ENCODE measurements at regions not wholly inside any gene's neighbourhood (a gene's known extent, or its start where the extent isn't known, plus 50 kb on each side); places are given as distances from the start of the nearest gene placed in this dataset.

- Histone ChIP-seq H3K9me3 (ENCODE audit: control insufficient read depth, low read length) (peaks cover 51% of the 10 kb centered on the region), H3K4me3 (ENCODE audit: extremely low read depth, insufficient read depth, low read length, poor library complexity, severe bottlenecking) (no peak overlapping the region), H3K36me3 (ENCODE audit: control insufficient read depth, insufficient read depth, low read length) (no peaks in the 10 kb centered on the region), H3K27ac (ENCODE audit: low read depth, low read length, severe bottlenecking) (no peak overlapping the region), H3K4me1 (ENCODE audit: control insufficient read depth, insufficient read depth, low read length, poor library complexity, severe bottlenecking) (no peaks in the 10 kb centered on the region)
- WGBS, 2 experiments (ENCODE audit: insufficient coverage in 2 of 2): 86 to 89% methylated on average over 10 to 11 of the region's 12 CpGs
Observed at GRCh38 chr1:2859881-2860430, 58.5 kb upstream of the TTC34 start.

GRCh38 chr1:2860476-2861142 is 59.1 kb upstream of the TTC34 start:
- Histone ChIP-seq H3K4me3 (ENCODE audit: extremely low read depth, insufficient read depth, low read length, poor library complexity, severe bottlenecking) (no peak overlapping the region), H3K4me1 (ENCODE audit: control insufficient read depth, insufficient read depth, low read length, poor library complexity, severe bottlenecking) (no peaks in the 10 kb centered on the region), H3K9me3 (ENCODE audit: control insufficient read depth, low read length) (peaks cover 51% of the 10 kb centered on the region), H3K27ac (ENCODE audit: low read depth, low read length, severe bottlenecking) (no peak overlapping the region), H3K36me3 (ENCODE audit: control insufficient read depth, insufficient read depth, low read length) (no peaks in the 10 kb centered on the region)
- WGBS, 2 experiments (ENCODE audit: insufficient coverage in 2 of 2): 87 to 88% methylated on average over 26 to 30 of the region's 30 CpGs

- H3K9me3 ChIP-seq (ENCODE audit: control insufficient read depth, low read length): peaks cover 50% of the 10 kb centered on the region
- WGBS, 2 experiments (ENCODE audit: insufficient coverage in 2 of 2): 78 to 92% methylated on average over 15 to 19 of the region's 19 CpGs
- no peak overlapping the region for H3K4me3 ChIP-seq (ENCODE audit: extremely low read depth, insufficient read depth, low read length, poor library complexity, severe bottlenecking)
- no peak overlapping the region for H3K27ac ChIP-seq (ENCODE audit: low read depth, low read length, severe bottlenecking)
- no peaks in the 10 kb centered on the region for H3K36me3 ChIP-seq (ENCODE audit: control insufficient read depth, insufficient read depth, low read length)
- no peaks in the 10 kb centered on the region for H3K4me1 ChIP-seq (ENCODE audit: control insufficient read depth, insufficient read depth, low read length, poor library complexity, severe bottlenecking)
Observed at GRCh38 chr1:2861143-2861987, 59.9 kb upstream of the TTC34 start.

GRCh38 chr1:2861988-2862813 is 60.7 kb upstream of the TTC34 start:
- Histone ChIP-seq H3K4me1 (ENCODE audit: control insufficient read depth, insufficient read depth, low read length, poor library complexity, severe bottlenecking) (no peaks in the 10 kb centered on the region), H3K36me3 (ENCODE audit: control insufficient read depth, insufficient read depth, low read length) (no peaks in the 10 kb centered on the region), H3K9me3 (ENCODE audit: control insufficient read depth, low read length) (peaks cover 47% of the 10 kb centered on the region), H3K27ac (ENCODE audit: low read depth, low read length, severe bottlenecking) (no peak overlapping the region), H3K4me3 (ENCODE audit: extremely low read depth, insufficient read depth, low read length, poor library complexity, severe bottlenecking) (no peak overlapping the region)
- WGBS, 2 experiments (ENCODE audit: insufficient coverage in 2 of 2): 84 to 87% methylated on average over 29 to 33 of the region's 35 CpGs

- peaks cover 44% of the 10 kb centered on the region for H3K9me3 ChIP-seq (ENCODE audit: control insufficient read depth, low read length)
- WGBS, 2 experiments (ENCODE audit: insufficient coverage in 2 of 2): 71 to 91% methylated on average over 8 to 13 of the region's 22 CpGs
Observed at GRCh38 chr1:2862814-2863647, 61.5 kb upstream of the TTC34 start.

GRCh38 chr1:2863648-2863963 is 62.1 kb upstream of the TTC34 start:
- H3K27ac ChIP-seq (ENCODE audit: low read depth, low read length, severe bottlenecking): no peak overlapping the region
- 82 to 84% methylated on average over 5 to 12 of the region's 12 CpGs for WGBS, 2 experiments (ENCODE audit: insufficient coverage in 2 of 2)
- H3K4me3 ChIP-seq (ENCODE audit: extremely low read depth, insufficient read depth, low read length, poor library complexity, severe bottlenecking): no peak overlapping the region
- H3K36me3 ChIP-seq (ENCODE audit: control insufficient read depth, insufficient read depth, low read length): no peaks in the 10 kb centered on the region
- no peaks in the 10 kb centered on the region for H3K4me1 ChIP-seq (ENCODE audit: control insufficient read depth, insufficient read depth, low read length, poor library complexity, severe bottlenecking)
- H3K9me3 ChIP-seq (ENCODE audit: control insufficient read depth, low read length): peaks cover 38% of the 10 kb centered on the region

More at GRCh38 chr1:2862814-2863647, 61.5 kb upstream of the TTC34 start:
- no peak overlapping the region for H3K27ac ChIP-seq (ENCODE audit: low read depth, low read length, severe bottlenecking)
- H3K36me3 ChIP-seq (ENCODE audit: control insufficient read depth, insufficient read depth, low read length): no peaks in the 10 kb centered on the region
- no peaks in the 10 kb centered on the region for H3K4me1 ChIP-seq (ENCODE audit: control insufficient read depth, insufficient read depth, low read length, poor library complexity, severe bottlenecking)
- no peak overlapping the region for H3K4me3 ChIP-seq (ENCODE audit: extremely low read depth, insufficient read depth, low read length, poor library complexity, severe bottlenecking)

- H3K4me1 ChIP-seq (ENCODE audit: control insufficient read depth, insufficient read depth, low read length, poor library complexity, severe bottlenecking): no peaks in the 10 kb centered on the region
- no peaks in the 10 kb centered on the region for H3K36me3 ChIP-seq (ENCODE audit: control insufficient read depth, insufficient read depth, low read length)
- 82 to 86% methylated on average over 27 to 29 of the region's 29 CpGs for WGBS, 2 experiments (ENCODE audit: insufficient coverage in 2 of 2)
- no peak overlapping the region for H3K27ac ChIP-seq (ENCODE audit: low read depth, low read length, severe bottlenecking)
- no peak overlapping the region for H3K4me3 ChIP-seq (ENCODE audit: extremely low read depth, insufficient read depth, low read length, poor library complexity, severe bottlenecking)
- peaks cover 33% of the 10 kb centered on the region for H3K9me3 ChIP-seq (ENCODE audit: control insufficient read depth, low read length)
Observed at GRCh38 chr1:2864203-2864905, 62.9 kb upstream of the TTC34 start.

GRCh38 chr1:2865000-2865399 is 63.5 kb upstream of the TTC34 start:
- no peaks in the 10 kb centered on the region for H3K36me3 ChIP-seq (ENCODE audit: control insufficient read depth, insufficient read depth, low read length)
- H3K9me3 ChIP-seq (ENCODE audit: control insufficient read depth, low read length): peaks cover 33% of the 10 kb centered on the region
- no peak overlapping the region for H3K27ac ChIP-seq (ENCODE audit: low read depth, low read length, severe bottlenecking)
- 86 to 91% methylated on average over 8 to 9 of the region's 9 CpGs for WGBS, 2 experiments (ENCODE audit: insufficient coverage in 2 of 2)
- H3K4me3 ChIP-seq (ENCODE audit: extremely low read depth, insufficient read depth, low read length, poor library complexity, severe bottlenecking): no peak overlapping the region
- H3K4me1 ChIP-seq (ENCODE audit: control insufficient read depth, insufficient read depth, low read length, poor library complexity, severe bottlenecking): no peaks in the 10 kb centered on the region

- Histone ChIP-seq H3K9me3 (ENCODE audit: control insufficient read depth, low read length) (peaks cover 38% of the 10 kb centered on the region), H3K36me3 (ENCODE audit: control insufficient read depth, insufficient read depth, low read length) (no peaks in the 10 kb centered on the region), H3K4me3 (ENCODE audit: extremely low read depth, insufficient read depth, low read length, poor library complexity, severe bottlenecking) (no peak overlapping the region), H3K4me1 (ENCODE audit: control insufficient read depth, insufficient read depth, low read length, poor library complexity, severe bottlenecking) (no peaks in the 10 kb centered on the region), H3K27ac (ENCODE audit: low read depth, low read length, severe bottlenecking) (no peak overlapping the region)
- 71 to 84% methylated on average over 17 to 28 of the region's 28 CpGs for WGBS, 2 experiments (ENCODE audit: insufficient coverage in 2 of 2)
Observed at GRCh38 chr1:2865571-2866421, 64.3 kb upstream of the TTC34 start.
